Keratinocyte (primary cell): ENCODE measurements at regions not wholly inside any gene's neighbourhood (a gene's known extent, or its start where the extent isn't known, plus 50 kb on each side); places are given as distances from the start of the nearest gene placed in this dataset.

ENCODE experiments used
- DNase-seq: peaks from one replicate; pipeline ENCODE4 v3.0.0-alpha.2; 2011; ENCODE audit warnings: low read depth, missing footprints, low spot score
- FAIRE-seq: peaks from 2 replicates; lab custom pipeline; 2011; peaks lifted over from hg19 to GRCh38; lab: Jason Lieb, UNC
- H2AFZ ChIP-seq: 2 replicates; pipeline ENCODE4 v1.6.0; 2012; ENCODE audit warnings: low read length, control low read depth, inconsistent platforms; ENCODE audit not compliant: control insufficient read depth
- H3K27ac ChIP-seq: 2 replicates; pipeline ENCODE4 v1.5.1; 2011; ENCODE audit warnings: low read length; ENCODE audit not compliant: control insufficient read depth, insufficient read depth
- H3K27me3 ChIP-seq: 3 replicates; pipeline ENCODE4 v1.6.0; 2011; ENCODE audit warnings: low read length; ENCODE audit not compliant: control insufficient read depth, insufficient read depth; ENCODE audit errors: extremely low read depth
- H3K36me3 ChIP-seq, 2 experiments: 2 replicates in 1 of 2; 3 replicates in 1 of 2; pipeline ENCODE4 v1.5.1; 2011; ENCODE audit warnings: low read length in 2 of 2, mild to moderate bottlenecking in 1 of 2; ENCODE audit not compliant: control insufficient read depth in 2 of 2, insufficient read depth in 2 of 2; ENCODE audit errors: extremely low read depth in 1 of 2
- H3K4me1 ChIP-seq: 3 replicates; pipeline ENCODE4 v1.5.1; 2011; ENCODE audit warnings: low read length; ENCODE audit not compliant: control insufficient read depth, insufficient read depth; ENCODE audit errors: extremely low read depth
- H3K4me2 ChIP-seq: 3 replicates; pipeline ENCODE4 v1.6.0; 2011; ENCODE audit warnings: low read depth, low read length; ENCODE audit not compliant: control insufficient read depth, insufficient read depth; ENCODE audit errors: extremely low read depth
- H3K4me3 ChIP-seq, 3 experiments: fragments of 200-600 bp in 1 of 3; sonication (generic) in 1 of 3; 2 replicates in 2 of 3; 3 replicates in 1 of 3; pipeline ENCODE4 v1.5.1; 2011 to 2016; ENCODE audit warnings: low read length in 3 of 3, mild to moderate bottlenecking in 3 of 3, control low read depth in 2 of 3, inconsistent platforms in 1 of 3, low read depth in 1 of 3, mixed read lengths in 1 of 3, mixed run types in 1 of 3, moderate library complexity in 1 of 3; ENCODE audit not compliant: control insufficient read depth in 2 of 3, insufficient read depth in 2 of 3; ENCODE audit errors: extremely low read depth in 1 of 3
- H3K79me2 ChIP-seq: 2 replicates; pipeline ENCODE4 v1.6.0; 2012; ENCODE audit warnings: low read length; ENCODE audit not compliant: control insufficient read depth, insufficient read depth
- H3K9ac ChIP-seq: 3 replicates; pipeline ENCODE4 v1.6.0; 2011; ENCODE audit warnings: low read length; ENCODE audit not compliant: control insufficient read depth, insufficient read depth; ENCODE audit errors: extremely low read depth
- H3K9me1 ChIP-seq: 3 replicates; pipeline ENCODE4 v1.6.0; 2011; ENCODE audit warnings: low read length; ENCODE audit not compliant: control insufficient read depth, insufficient read depth; ENCODE audit errors: extremely low read depth
- H3K9me3 ChIP-seq: 2 replicates; pipeline ENCODE4 v1.5.1; 2012; ENCODE audit warnings: low read depth, low read length; ENCODE audit not compliant: control insufficient read depth
- H4K20me1 ChIP-seq: 3 replicates; pipeline ENCODE4 v1.6.0; 2011; ENCODE audit warnings: low read length; ENCODE audit not compliant: control insufficient read depth, insufficient read depth; ENCODE audit errors: extremely low read depth
- CTCF ChIP-seq, 3 experiments: IDR thresholded peaks in 1 of 3; conservative IDR thresholded peaks in 1 of 3; optimal IDR thresholded peaks in 1 of 3; 2 replicates in 2 of 3; 3 replicates in 1 of 3; pipeline versions ENCODE3 to v1.5.1; 2011; ENCODE audit warnings: low read length in 3 of 3, mild to moderate bottlenecking in 3 of 3, moderate library complexity in 2 of 3, control low read depth in 1 of 3, inconsistent platforms in 1 of 3; ENCODE audit not compliant: insufficient read depth in 2 of 3; ENCODE audit errors: extremely low read depth in 1 of 3
- EZH2 ChIP-seq: IDR thresholded peaks from one replicate; pipeline ENCODE4 v1.6.1; 2012; ENCODE audit warnings: inconsistent platforms, mild to moderate bottlenecking, low read length, moderate library complexity
- dilution Hi-C: fragments of 300-500 bp; cut with MboI; formaldehyde crosslinking; loops from one replicate; pipeline ENCODE4 v1.7.0; 2020; ENCODE audit warnings: low sequenced_read_pairs; ENCODE audit not compliant: extremely low pct_ligation_motif_present

GRCh38 chr1:5548266-5548665 lies 444.0 kb downstream of the NPHP4 start:
- H3K27me3 ChIP-seq = no peaks in the 10 kb centered on the region
- dilution Hi-C loops = no loop called here
- no peak for FAIRE-seq
- TF ChIP-seq EZH2 = no peak
- TF ChIP-seq CTCF (optimal IDR thresholded peaks at IDR 0.05 in 1 of 3, IDR thresholded peaks at IDR 0.05 in 1 of 3, conservative IDR thresholded peaks at IDR 0.05 in 1 of 3; ENCODE audit: extremely low read depth in 1 of 3, insufficient read depth in 2 of 3, low read length in 3 of 3) = no peak
- no peaks in the 10 kb centered on the region for H3K79me2 ChIP-seq
- no peak overlapping the region for H2AFZ ChIP-seq
- no peak for DNase-seq
- H3K27ac ChIP-seq = no peak overlapping the region
- no peaks in the 10 kb centered on the region for H3K9me1 ChIP-seq
- H3K4me2 ChIP-seq = no peak overlapping the region
- H3K9me3 ChIP-seq = no peaks in the 10 kb centered on the region
- H4K20me1 ChIP-seq = no peaks in the 10 kb centered on the region
- H3K9ac ChIP-seq = no peak overlapping the region
- H3K4me1 ChIP-seq = no peaks in the 10 kb centered on the region
- H3K36me3 ChIP-seq = no peaks in the 10 kb centered on the region
- no peak overlapping the region for H3K4me3 ChIP-seq

GRCh38 chr1:5543235-5543634 lies 449.0 kb downstream of the NPHP4 start:
- Histone ChIP-seq H3K4me3 (no peak overlapping the region), H3K27me3 (no peaks in the 10 kb centered on the region), H3K4me1 (no peaks in the 10 kb centered on the region), H2AFZ (no peak overlapping the region), H3K27ac (no peak overlapping the region), H3K36me3 (no peaks in the 10 kb centered on the region), H4K20me1 (no peaks in the 10 kb centered on the region), H3K79me2 (no peaks in the 10 kb centered on the region), H3K9ac (no peak overlapping the region), H3K4me2 (no peak overlapping the region), H3K9me3 (no peaks in the 10 kb centered on the region), H3K9me1 (no peaks in the 10 kb centered on the region)
- DNase-seq (no peak), FAIRE-seq (no peak)
- TF ChIP-seq EZH2 (no peak), CTCF (optimal IDR thresholded peaks at IDR 0.05 in 1 of 3, IDR thresholded peaks at IDR 0.05 in 1 of 3, conservative IDR thresholded peaks at IDR 0.05 in 1 of 3; ENCODE audit: extremely low read depth in 1 of 3, insufficient read depth in 2 of 3, low read length in 3 of 3) (no peak)
- dilution Hi-C loops = no loop called here
